ENCODE measurements at regions not wholly inside any gene's neighbourhood (a gene's known extent, or its start where the extent isn't known, plus 50 kb on each side); places are given as distances from the start of the nearest gene placed in this dataset.

DNA sequence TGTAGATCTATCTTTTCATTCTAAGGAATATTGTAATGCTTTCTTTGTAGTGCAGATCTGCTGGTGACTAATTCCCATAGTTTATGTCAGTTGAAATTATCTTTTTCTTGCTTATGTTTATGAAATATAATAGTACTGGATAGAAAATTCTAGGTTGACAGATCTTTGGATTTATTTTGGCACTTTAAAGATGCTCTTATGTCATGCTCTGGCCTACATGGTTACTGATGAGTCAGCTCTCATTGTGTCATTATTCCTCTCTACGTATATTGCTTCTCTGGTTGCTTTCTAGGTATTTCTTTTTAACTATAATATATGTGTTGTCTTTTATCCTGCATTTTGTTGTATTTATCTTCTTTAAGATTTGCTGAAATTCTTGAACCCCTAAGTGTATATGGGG lies 955.5 kb upstream of the CHORDC1 start:
- H3K4me3 ChIP-seq (replicated peaks in 1 of 3; ENCODE audit: insufficient read depth in 1 of 3, low read depth in 1 of 3, low read length in 3 of 3), result no peak overlapping the region
- no peaks in the 10 kb centered on the region for H4K20me1 ChIP-seq (replicated peaks; ENCODE audit: control insufficient read depth, extremely low read depth, insufficient read depth, low read length)
- H3K9ac ChIP-seq (replicated peaks; ENCODE audit: extremely low read depth, insufficient read depth, low read length), result no peak overlapping the region
- no peak overlapping the region for H3K27ac ChIP-seq (ENCODE audit: insufficient read depth, low read depth, low read length)
- ChIA-PET POLR2A (no interaction called here), CTCF (interaction anchor here (0.8 kb wide), 1 partner anchor 13 kb away, joined by 4 read pairs; no protein-coding TSS in a partner anchor)
- no peak overlapping the region for H3K4me2 ChIP-seq (ENCODE audit: insufficient read depth, low read length)
- intact Hi-C loops (cut with micrococcal nuclease) (no loop called here), dilution Hi-C loops (cut with MboI; ENCODE audit: extremely low pct_ligation_motif_present, low sequenced_read_pairs) (no loop called here)
- no peaks in the 10 kb centered on the region for H3K9me3 ChIP-seq (replicated peaks; ENCODE audit: control insufficient read depth, insufficient read depth, low read length)
- no peaks in the 10 kb centered on the region for H3K4me1 ChIP-seq (ENCODE audit: control insufficient read depth, extremely low read depth, insufficient read depth, low read length)
- no peaks in the 10 kb centered on the region for H3K9me1 ChIP-seq (replicated peaks; ENCODE audit: control insufficient read depth, extremely low read depth, insufficient read depth, low read length)
- TF ChIP-seq, protein P1, sequence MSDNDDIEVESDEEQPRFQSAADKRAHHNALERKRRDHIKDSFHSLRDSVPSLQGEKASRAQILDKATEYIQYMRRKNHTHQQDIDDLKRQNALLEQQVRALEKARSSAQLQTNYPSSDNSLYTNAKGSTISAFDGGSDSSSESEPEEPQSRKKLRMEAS (IDR thresholded peaks at IDR 0.05; ENCODE audit: insufficient read depth, insufficient read length), result no peak
- no peak for TF ChIP-seq FOS (IDR thresholded peaks at IDR 0.05; ENCODE audit: borderline replicate concordance, insufficient read depth, low read length)
- TF ChIP-seq JUN (IDR thresholded peaks at IDR 0.05; ENCODE audit: borderline replicate concordance, insufficient read depth, insufficient read length, low read depth), result no peak
- no peak for TF ChIP-seq POLR2A (IDR thresholded peaks at IDR 0.05; ENCODE audit: low read depth, low read length)
- no peak for TF ChIP-seq GATA2 (IDR thresholded peaks at IDR 0.05; ENCODE audit: insufficient read depth, insufficient read length, low read depth, low read length)
- TF ChIP-seq, protein P2, sequence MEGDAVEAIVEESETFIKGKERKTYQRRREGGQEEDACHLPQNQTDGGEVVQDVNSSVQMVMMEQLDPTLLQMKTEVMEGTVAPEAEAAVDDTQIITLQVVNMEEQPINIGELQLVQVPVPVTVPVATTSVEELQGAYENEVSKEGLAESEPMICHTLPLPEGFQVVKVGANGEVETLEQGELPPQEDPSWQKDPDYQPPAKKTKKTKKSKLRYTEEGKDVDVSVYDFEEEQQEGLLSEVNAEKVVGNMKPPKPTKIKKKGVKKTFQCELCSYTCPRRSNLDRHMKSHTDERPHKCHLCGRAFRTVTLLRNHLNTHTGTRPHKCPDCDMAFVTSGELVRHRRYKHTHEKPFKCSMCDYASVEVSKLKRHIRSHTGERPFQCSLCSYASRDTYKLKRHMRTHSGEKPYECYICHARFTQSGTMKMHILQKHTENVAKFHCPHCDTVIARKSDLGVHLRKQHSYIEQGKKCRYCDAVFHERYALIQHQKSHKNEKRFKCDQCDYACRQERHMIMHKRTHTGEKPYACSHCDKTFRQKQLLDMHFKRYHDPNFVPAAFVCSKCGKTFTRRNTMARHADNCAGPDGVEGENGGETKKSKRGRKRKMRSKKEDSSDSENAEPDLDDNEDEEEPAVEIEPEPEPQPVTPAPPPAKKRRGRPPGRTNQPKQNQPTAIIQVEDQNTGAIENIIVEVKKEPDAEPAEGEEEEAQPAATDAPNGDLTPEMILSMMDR (IDR thresholded peaks at IDR 0.05; ENCODE audit: extremely low read depth in 1 of 2, insufficient read depth in 1 of 2, low read depth in 1 of 2, low read length in 2 of 2), result no peak
- TF ChIP-seq POLR2AphosphoS5 (IDR thresholded peaks at IDR 0.05; ENCODE audit: insufficient read depth, low read depth, low read length), result no peak
- no peak for TF ChIP-seq EZH2 (IDR thresholded peaks at IDR 0.05; ENCODE audit: borderline replicate concordance, low read depth, low read length, severe bottlenecking)
- no peak for TF ChIP-seq MYC (IDR thresholded peaks at IDR 0.05; ENCODE audit: low read depth, low read length)
- FAIRE-seq, result no peak
- H3K36me3 ChIP-seq (ENCODE audit: control insufficient read depth in 2 of 2, extremely low read depth in 1 of 2, insufficient read depth in 2 of 2, low read length in 2 of 2), result no peaks in the 10 kb centered on the region
- DNase-seq (ENCODE audit: low read depth, low spot score), result no peak
- H2AFZ ChIP-seq (ENCODE audit: low read depth, low read length), result no peak overlapping the region
- no TSS peak for BruUV-seq (replicated peaks)
- no peaks in the 10 kb centered on the region for H3K27me3 ChIP-seq (ENCODE audit: control insufficient read depth in 2 of 2, insufficient read depth in 2 of 2, low read length in 2 of 2)
- H3K79me2 ChIP-seq (ENCODE audit: control insufficient read depth, insufficient read depth, low read length), result no peaks in the 10 kb centered on the region

All from endothelial cell of umbilical vein (primary cell).